ENCODE measurements at regions not wholly inside any gene's neighbourhood (a gene's known extent, or its start where the extent isn't known, plus 50 kb on each side); places are given as distances from the start of the nearest gene placed in this dataset.
"Not testable (repeated sequence)": the region's sequence is repeated elsewhere in the genome, so short reads cannot be mapped to it uniquely, and the experiment has no call there.

DNA sequence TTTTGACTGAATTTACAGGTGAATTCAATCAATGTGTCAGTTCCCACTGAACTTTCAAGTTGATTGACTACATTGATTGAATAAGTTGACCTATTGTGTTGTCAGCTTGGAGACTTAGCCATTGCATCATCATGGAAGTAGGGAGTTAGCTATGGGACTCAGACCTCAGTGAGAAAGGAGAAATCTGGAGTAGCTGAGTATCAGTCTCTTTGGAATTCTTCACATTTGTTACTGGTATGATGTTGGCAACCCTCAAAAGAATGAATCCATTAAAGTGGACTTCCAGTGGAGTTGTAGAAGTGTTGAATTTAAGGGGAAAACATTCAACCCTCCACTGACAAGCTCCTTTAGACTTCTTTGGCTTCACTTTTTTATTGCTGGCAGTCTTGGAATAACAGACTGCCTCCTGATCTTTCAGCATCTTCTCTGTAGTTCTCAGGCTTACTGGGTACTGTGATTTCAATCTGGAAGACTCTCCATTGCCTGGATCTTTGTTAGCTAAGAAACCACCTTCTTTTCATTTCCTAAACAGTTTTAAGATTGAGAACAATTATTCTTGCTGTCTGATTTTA, 160.3 kb upstream of the NRP1 start:
- intact Hi-C loops (cut with DNase I), result no loop called here
- DNase-seq, result no peak

DNA sequence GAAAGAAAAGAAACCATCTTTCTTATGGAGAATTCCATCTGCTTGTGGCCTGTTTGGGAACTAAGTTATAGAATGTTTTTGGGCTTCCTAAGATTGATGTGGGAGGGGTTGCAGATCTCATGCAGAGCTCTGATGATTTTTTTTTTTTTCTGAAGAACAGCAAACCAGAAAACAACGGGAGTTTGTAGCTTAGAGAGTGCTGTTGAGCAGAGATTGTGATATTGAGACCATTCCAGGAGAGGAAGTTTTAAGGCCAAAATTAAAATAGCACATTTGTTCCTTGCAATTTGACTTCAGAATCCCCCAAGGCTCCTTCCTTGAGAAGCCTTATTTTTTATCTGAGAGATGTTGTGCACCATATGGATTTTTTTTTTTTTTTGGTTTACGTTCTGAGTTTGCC, 159.5 kb upstream of the NRP1 start:
- no peak for DNase-seq
- intact Hi-C loops (cut with DNase I), result no loop called here

DNA sequence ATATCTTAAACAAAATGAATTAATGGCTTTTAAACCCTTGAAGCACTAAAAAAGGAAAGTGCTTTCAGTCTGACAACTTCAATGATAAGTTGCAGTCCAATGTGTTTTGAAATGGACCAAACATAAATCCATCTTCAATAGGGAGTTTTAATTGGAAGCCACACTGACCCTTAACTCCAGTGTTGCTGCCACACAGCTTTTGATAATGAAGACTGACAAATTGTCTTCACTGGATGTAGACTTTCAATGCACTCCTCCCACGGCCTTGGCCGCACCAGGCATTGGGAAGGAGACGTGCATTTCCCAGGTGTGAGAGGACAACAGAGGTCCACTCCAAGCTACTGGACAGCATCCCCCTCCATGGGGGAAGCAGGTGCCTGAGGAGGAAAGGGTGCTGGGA, 159.0 kb upstream of the NRP1 start:
- intact Hi-C loops (cut with DNase I), result no loop called here
- DNase-seq, result no peak

DNA sequence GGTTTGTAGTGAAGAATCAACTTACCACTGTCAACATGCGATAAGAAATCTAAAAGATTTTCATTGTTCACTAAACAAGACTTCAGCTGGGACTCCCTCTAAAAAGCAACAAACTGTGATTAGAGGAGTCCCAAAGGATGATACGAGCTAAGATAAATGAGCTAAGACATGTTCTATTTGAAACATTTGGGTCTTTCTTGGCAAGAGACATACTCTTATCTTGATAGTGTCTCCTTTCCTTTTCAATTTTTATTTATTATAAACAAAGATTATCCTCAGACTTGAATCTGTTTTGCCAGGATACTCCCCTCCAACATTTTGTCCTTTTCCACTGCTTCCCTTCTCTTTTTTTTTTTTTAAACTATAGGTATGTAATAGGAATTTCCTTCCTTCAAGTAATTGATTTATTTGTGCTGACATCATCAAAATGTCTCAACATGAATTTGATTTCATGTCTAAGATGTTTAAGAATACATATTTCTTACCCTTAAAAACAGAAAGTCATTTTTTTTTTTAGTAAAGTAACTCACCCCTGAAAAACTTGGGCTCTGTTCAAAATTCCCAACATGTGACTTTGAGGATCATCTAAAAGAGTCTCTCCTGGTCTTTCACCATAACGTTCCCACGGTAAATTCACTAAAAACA, 158.4 kb upstream of the NRP1 start:
- intact Hi-C loops (cut with DNase I), result no loop called here
- no peak for DNase-seq

DNA sequence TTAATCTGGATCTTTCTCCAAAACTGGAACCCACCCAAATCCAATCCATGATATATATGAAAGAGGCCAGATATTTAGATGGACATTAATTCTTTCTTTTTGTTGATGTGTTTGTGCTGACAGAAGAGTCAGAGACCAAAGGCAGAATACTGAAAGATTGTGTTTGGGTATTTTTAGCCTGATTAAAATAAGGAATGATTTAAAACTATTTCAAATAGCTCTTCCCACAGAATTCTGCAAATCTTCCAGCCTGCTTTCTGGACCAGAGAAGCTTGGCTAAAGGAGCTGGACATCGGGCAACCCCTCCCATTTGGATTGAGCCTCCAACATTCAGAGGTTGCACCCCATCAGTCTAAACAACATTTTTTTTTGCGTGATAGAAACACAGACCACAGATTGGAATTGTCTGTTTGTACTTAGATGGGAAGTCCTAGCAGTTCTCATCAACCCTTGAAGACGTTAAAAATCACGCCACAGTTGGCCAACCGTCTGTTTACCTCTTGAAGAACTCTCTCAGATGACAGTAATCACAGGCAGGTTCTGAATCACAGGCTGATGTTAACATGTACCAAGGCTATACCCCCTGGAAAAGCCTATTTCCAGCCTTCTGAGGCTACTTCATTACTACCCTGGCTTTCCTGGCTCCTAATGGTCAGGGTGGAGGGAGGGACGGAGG, 155.2 kb upstream of the NRP1 start:
- intact Hi-C loops (cut with DNase I), result no loop called here
- DNase-seq, result no peak

DNA sequence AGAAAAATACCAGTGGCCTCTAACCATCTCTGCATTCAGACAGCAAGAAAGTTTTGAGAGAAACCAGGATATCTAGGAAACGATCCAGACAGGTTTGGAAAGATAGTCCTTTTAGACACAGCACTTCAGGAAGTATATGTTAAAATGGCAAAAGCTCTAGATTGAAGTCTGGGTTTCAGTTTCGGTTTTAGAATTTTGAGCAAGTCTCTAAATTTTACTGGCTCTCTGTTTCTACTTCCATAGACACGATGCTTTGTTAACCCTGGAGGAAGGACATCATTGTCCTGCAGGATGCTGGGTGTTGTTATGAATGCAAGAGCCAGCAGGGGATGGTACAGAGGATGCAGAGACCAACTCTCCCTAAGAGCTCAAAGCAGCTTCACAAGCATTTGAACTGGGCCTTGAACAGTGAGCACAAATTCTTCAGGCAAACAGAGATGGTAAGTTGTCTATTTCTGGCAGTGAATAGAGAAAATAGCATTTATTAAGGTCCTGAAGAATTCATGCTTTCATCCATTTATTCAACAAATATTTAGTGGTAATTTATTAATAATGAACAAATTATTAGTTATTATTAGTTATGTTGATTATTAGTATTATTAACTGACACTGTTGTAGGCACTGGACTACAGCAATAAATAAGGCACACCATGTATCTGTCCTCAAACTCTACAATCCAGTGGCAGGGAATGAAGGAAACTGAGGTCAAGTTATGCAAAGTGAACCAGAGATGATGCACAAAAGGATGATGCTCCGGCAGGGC, 152.7 kb upstream of the NRP1 start:
- intact Hi-C loops (cut with DNase I), result no loop called here
- no peak for DNase-seq

DNA sequence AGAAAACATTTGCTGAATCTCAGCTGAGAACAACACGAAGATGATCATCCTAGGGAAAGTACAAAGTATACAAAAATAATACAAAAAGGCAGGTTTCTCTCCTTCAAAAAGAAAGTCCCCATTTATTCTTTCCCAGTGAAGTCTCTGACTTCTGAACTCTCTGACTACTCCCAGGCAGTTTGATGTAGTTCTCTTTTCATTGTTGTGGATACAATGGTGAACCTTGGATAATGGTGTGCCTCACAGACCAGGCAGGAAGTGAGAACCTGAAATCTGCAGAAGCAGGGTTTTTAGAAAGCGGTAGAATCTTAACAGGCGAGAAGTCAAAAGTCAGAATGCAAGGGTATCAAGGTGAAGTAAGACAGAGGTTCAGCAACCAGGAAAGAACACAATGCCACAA, 150.8 kb upstream of the NRP1 start:
- intact Hi-C loops (cut with DNase I), result no loop called here
- DNase-seq, result no peak

DNA sequence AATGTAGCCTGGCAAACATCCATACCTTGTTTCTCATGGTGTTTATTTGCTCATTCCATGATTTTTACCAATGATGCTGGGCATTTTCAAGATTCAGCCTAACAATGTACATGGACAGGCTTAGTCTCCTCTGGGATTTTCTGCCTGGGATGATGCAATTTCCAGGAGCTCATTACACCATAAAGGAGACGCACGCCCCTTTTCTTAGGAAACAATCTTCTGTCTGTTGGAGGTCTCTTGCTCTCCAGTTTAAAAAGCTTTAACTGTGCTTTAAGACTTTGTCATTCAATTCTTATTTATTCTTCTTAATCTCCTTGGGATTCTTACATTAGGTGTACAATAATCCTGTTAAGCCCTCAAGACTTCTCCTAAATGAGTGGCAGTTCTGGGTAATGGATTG, 150.3 kb upstream of the NRP1 start:
- intact Hi-C loops (cut with DNase I), result no loop called here
- DNase-seq, result no peak

DNA sequence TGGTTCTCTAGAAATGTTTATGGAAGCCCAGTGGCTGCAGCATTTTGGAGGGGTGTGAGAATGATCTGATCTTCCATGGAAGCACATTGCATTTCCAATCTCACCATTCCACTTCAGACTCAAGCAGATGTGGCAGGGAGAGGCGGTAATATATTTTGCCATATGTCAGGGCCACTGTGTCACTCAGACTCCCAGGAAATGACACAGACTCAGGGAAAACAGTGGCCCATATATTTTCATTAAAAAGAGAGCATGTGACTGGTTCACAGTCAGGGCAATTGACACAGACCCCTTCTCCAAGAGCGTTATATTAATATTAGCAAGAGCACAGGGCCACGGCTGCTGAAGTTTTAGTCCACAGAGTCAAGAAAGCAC, 149.3 kb upstream of the NRP1 start:
- intact Hi-C loops (cut with DNase I), result no loop called here
- no peak for DNase-seq

DNA sequence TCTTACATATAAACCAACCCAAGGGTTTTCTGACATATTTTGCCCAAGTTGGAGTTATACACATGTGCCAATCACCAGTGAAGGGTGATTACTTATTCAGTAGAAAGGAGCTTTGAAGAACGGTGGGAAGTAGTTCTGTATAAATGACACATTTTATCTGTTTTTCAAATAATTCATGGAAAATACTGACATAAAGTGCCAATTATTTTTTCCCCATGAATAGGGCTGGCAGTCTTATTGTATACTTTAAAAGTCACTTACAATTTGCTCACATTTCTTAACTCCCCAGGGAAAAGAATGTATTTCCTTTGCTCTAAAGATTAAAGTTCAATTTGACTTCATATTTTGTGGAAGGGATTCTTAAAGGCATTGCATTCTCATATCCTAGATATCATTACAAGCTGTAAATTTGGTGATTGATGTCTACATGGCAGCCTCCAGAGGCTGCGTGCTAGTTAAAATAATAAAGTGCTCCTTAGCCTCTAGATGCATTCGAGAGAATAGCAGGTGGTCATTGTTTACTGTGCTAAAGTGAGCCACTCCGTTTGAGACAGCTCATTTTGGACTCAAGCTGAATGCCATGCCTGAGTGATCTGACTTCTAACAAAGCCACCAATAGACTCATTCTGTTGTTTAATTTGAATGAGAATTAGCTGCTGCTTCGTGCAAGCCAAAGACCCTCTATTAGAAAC, 148.8 kb upstream of the NRP1 start:
- intact Hi-C loops (cut with DNase I), result no loop called here
- no peak for DNase-seq

DNA sequence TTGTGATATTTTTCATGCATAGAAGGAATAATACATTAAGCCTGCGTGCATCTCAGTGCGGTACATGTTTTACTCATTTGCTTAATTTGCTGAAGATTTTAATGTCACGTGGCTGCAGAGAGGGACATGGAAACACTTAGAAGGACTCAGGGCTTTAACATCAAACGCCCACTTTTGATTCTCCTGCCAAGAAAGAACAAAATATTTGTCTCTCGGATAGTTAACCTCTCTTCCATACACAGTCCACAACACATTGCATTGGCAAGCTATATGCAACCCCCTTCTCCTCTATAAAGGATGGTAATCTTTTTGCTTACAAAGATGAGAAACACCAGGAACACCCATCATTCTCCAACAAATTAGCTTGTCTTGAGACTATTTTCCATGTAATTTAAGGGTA, 148.0 kb upstream of the NRP1 start:
- intact Hi-C loops (cut with DNase I), result no loop called here
- DNase-seq, result no peak

DNA sequence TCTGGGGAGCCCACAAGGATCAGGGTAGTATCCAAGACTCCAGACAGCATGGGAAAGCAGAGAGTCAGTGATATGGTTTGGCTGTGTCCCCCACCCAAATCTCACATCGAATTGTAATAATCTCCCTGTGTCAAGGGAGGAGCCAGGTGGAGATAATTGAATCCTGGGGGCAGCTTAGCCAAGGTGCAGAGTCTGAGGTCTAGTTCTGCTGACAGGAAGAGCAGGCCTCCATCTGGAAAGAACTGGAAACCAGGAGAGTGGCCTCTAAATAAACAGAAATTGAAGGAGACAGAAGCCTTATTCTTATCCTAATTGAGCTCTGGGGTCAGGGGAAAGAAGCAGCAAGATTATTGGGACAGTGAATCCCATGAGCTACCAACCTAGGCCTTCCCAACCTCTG, 146.7 kb upstream of the NRP1 start:
- DNase-seq, result no peak
- intact Hi-C loops (cut with DNase I), result no loop called here

DNA sequence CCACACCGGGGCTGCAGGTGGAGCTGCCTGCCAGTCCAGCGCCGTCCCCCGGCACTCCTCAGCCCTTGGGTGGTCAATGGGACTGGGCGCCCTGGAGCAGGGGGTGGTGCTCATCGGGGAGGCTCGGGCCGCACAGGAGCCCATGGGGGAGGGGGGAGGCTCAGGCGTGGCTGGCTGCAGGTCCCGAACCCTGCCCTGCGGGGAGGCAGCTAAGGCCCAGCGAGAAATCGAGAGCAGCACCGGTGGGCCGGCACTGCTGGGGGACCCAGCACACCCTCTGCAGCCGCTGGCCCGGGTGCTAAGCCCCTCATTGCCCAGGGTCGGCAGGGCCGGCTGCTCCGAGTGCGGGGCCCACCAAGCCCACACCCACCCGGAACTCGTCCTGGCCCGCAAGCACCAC, 145.9 kb upstream of the NRP1 start:
- DNase-seq; intact Hi-C loops (cut with DNase I): not testable (repeated sequence)

DNA sequence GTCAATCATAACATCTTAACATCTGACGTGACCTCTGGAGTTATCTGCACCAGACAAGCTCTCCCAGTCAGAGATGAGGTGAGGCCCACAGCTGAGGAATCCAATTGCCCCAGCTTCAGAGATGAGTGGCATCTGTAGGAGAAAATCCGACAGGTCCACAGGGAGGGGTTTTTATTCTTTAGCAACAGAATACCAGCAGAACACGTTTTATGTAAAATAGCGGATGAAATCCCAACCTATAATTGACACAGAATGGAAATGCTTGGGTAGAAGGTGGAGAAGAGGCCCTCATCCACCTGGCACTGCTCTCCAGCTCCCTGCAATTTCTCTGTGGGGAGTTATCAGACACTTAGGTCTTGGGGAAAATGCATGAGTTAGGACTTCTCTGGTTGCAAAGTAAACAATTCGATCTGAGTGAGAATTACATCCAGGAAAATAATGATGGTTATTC, 144.2 kb upstream of the NRP1 start:
- no peak for DNase-seq
- intact Hi-C loops (cut with DNase I), result no loop called here

DNA sequence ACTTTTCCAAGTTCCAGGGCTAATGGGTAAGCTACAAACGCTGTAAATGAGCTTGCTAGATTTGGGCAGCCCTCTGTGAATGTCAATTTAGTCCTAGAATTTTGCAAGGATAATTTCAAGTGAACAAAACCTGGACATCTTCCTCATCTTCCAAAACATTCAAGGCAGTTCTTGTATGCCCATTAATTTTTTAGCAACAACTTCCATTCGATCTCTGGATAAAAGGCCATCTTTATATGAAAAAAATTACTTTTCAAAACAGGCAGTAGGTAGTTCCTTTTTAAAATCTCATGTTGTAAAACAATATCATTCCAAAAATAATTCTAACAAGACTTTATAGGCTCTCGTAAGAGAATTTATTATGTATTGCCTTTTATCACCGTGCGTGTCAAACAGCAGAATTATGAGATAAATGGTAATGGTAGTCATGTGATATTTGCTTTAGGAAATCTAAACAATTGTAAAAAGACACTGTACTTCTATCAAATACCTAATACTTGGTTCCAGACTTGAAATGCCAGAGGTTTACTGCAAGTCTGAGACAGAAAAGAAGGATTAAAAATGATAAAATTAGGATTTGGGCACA, 143.7 kb upstream of the NRP1 start:
- no peak for DNase-seq
- intact Hi-C loops (cut with DNase I), result no loop called here

DNA sequence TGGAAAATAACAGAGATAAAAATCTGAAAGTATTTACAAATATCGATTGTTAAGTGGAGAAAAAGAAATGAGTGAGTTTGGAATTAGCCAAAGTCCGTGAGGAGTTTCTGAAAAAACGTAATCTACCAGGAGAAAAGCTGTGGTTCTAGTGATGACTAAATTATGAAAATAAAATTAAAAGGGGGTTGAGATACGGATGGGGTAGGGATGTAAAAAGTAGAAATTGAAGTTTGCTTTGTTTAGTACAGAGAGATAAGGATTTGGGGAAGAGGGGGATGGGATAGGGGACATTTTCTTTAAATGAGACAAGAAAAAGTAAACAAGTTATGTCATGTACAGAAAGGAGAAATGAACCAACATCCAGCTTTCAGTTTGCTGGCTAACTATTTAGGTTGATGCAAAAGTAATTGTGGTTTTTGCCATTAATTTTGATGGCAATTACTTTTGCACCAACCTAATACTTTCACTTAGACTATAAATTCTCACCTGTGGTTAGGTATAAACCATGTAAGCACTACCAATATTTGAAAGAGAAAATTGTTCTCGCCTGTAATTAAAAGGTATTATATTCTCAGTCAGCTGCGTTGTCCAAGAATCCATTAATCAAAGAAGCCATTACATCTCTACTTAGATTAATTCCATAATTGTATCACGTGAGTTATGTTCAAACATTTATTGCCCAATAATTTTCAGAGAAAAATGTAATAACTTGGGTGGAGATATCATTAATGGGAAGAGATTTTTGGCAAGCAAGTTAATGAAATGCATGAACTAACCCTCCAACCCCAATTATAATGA, 143.0 kb upstream of the NRP1 start:
- DNase-seq, result no peak
- intact Hi-C loops (cut with DNase I), result no loop called here

DNA sequence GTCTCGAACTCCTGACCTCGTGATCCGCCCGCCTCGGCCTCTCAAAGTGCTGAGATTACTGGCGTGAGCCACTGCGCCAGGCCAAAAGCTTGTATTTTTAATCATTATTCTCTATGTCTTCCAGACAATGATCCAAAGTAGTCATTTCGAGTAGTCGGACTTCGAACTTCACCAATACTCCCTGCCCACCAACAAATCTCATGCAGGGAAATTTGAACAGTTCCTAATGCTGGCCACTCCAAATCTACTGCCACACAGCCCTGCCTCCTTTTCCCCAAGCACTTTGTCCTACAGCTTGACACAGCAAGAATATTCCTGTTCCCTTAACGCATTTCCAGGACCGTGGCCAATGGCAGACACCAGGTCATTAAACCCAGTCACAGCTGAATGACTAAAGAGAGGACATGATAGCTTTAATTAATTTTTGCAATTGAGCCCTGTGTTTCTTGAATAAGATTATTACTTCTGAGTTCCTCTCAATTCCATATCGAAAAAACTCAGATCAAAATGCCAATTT, 142.3 kb upstream of the NRP1 start:
- DNase-seq, result no peak
- intact Hi-C loops (cut with DNase I), result no loop called here

DNA sequence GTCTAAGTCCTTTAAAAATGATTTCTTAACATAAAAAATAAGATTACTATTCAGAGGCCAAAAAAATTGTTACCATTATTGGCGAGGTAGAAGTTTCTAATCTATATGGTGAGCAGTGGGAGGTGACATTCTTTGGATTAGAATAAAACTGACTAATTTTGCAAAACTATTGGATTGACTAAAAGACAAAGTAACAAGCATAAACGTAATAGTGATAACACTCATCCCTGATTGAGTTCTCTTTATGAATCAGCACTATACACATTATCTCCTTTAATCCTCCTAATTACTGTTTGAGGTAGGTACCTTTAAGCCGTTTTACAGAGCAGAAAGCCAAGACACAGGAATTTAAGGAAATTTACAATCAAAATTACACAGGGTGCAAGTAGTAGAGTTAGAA, 139.2 kb upstream of the NRP1 start:
- intact Hi-C loops (cut with DNase I), result no loop called here
- DNase-seq, result no peak

DNA sequence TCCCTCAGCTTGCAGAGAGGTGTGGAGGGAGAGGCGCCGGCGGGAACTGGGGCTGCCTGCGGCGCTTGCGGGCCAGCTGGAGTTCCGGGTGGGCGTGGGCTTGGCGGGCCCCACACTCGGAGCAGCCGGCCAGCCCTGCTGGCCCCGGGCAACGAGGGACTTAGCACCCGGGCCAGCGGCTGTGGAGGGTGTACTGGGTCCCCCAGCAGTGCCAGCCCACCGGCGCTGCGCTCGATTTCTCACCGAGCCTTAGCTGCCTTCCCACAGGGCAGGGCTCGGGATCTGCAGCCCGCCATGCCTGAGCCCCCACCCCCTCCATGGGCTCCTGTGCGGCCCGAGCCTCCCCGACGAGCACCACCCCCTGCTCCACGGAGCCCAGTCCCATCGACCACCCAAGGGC, 133.5 kb upstream of the NRP1 start:
- peak in 1 of 10 donors; percentile 41 for DNase-seq
- intact Hi-C loops (cut with DNase I), result not testable (repeated sequence)

DNA sequence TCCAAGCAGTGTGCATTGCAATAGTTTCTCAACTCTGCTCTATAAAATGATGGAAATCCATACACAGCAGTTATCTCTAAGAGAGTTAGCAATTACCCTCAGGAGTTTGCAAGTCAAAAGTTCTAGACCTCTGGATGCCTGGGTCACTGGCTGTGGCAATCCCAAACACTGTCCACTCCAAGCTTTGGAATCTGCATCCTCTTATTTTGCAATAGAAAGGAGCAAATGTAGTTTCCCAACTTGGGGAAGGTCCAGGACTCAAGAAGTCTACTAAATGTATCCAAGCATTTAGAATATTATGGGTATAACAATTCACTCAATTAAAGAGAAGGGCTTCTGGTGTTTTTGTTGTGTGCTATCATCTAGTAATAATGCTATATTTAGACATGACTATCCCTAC, 131.3 kb upstream of the NRP1 start:
- intact Hi-C loops (cut with DNase I), result no loop called here
- DNase-seq, result no peak
